ENCODE measurements at regions not wholly inside any gene's neighbourhood (a gene's known extent, or its start where the extent isn't known, plus 50 kb on each side); places are given as distances from the start of the nearest gene placed in this dataset.
A peak's percentile ranks its signal among the peaks of the same experiment; 100 is the strongest.

- H2BK15ac ChIP-seq (ENCODE audit: low read length) = no peak overlapping the region
- H3K4me2 ChIP-seq (ENCODE audit: insufficient read depth, low read length, poor library complexity, severe bottlenecking) = no peak overlapping the region
- no peak overlapping the region for H2AFZ ChIP-seq (ENCODE audit: low read length)
- no peak for DNase-seq (ENCODE audit: low spot score)
- H3K18ac ChIP-seq (ENCODE audit: low read length) = no peak overlapping the region
- H3K4me1 ChIP-seq (ENCODE audit: control insufficient read depth in 2 of 2, insufficient read depth in 1 of 2, low read depth in 1 of 2, low read length in 2 of 2) = no peaks in the 10 kb centered on the region
- no peak overlapping the region for H3K27ac ChIP-seq (replicated peaks; ENCODE audit: low read length)
- no peaks in the 10 kb centered on the region for H3K79me1 ChIP-seq (ENCODE audit: low read depth, low read length)
- H3K9me3 ChIP-seq (replicated peaks in 1 of 2; ENCODE audit: control insufficient read depth in 2 of 2, insufficient read depth in 1 of 2, low read depth in 1 of 2, low read length in 2 of 2) = peaks cover 8 to 22% of the 10 kb centered on the region in 2 donors
- H3K9ac ChIP-seq (ENCODE audit: low read depth, low read length, poor library complexity) = no peak overlapping the region
- H3K14ac ChIP-seq (ENCODE audit: low read length) = no peak overlapping the region
- no peak overlapping the region for H4K8ac ChIP-seq (ENCODE audit: low read depth, low read length)
- no peak overlapping the region for H3K23ac ChIP-seq (ENCODE audit: low read depth, low read length, poor library complexity)
- H3K36me3 ChIP-seq (replicated peaks in 1 of 2; ENCODE audit: control insufficient read depth in 2 of 2, insufficient read depth in 2 of 2, low read length in 2 of 2) = no peaks in the 10 kb centered on the region
- H3K4me3 ChIP-seq (ENCODE audit: low read length in 2 of 2) = no peak overlapping the region
- no CpG with 5 or more reads among the region's 8 CpGs for WGBS, 2 donors (ENCODE audit: extremely low coverage in 2 of 2, insufficient read length in 2 of 2, insufficient replicate concordance in 1 of 2)
- no peak overlapping the region for H2BK12ac ChIP-seq (ENCODE audit: low read length)
- H3K4ac ChIP-seq (ENCODE audit: low read length) = no peak overlapping the region
- no peaks in the 10 kb centered on the region for H3K27me3 ChIP-seq (ENCODE audit: control insufficient read depth in 3 of 3, insufficient read depth in 3 of 3, low read depth in 1 of 3, low read length in 3 of 3)
- H4K91ac ChIP-seq (ENCODE audit: low read depth, low read length, poor library complexity) = no peak overlapping the region
- no peak overlapping the region for H2AK5ac ChIP-seq (ENCODE audit: low read depth, low read length)
- H2BK120ac ChIP-seq (ENCODE audit: low read depth, low read length) = no peak overlapping the region
- H2BK5ac ChIP-seq (ENCODE audit: low read length) = no peak overlapping the region
Observed at GRCh38 chr11:62030071-62030684, 62.7 kb upstream of the FTH1 start.

DNA sequence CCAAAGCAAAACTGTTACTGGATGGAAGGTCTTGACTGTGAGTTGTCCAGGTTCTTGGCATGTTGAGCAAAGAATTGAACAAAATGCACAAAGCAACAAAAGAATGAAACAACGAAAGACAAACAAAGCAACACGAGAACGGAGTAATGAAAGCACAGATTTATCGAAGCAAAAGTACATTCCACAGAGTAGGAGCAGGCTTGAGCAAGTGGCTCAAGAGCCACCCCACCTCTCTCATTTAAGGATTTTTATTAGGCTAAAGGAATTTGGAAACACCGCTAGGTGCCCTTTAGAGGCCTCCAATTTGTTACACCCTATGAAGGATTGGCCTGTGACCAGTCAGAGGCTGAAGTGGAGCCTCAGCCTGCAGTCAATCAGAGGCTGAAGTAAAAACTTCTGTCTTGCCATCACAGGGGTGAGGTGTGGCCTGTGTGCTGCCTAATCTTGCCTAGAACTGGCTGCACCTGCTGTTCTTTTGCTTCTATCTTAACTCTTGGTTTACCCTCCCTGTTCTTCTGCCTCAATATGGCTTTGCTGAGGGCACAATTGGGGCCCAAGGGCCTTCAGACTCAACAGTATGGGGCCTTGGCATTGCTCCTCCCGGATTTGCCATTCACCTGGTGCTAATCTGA, 59.4 kb upstream of the FTH1 start:
- Histone ChIP-seq H3K23ac (ENCODE audit: low read depth, low read length, poor library complexity) (no peak overlapping the region), H4K8ac (ENCODE audit: low read depth, low read length) (no peak overlapping the region), H2BK12ac (ENCODE audit: low read length) (no peak overlapping the region), H2BK5ac (ENCODE audit: low read length) (no peak overlapping the region), H4K91ac (ENCODE audit: low read depth, low read length, poor library complexity) (no peak overlapping the region), H3K36me3 (replicated peaks in 1 of 2; ENCODE audit: control insufficient read depth in 2 of 2, insufficient read depth in 2 of 2, low read length in 2 of 2) (no peaks in the 10 kb centered on the region), H2BK15ac (ENCODE audit: low read length) (no peak overlapping the region), H2AFZ (ENCODE audit: low read length) (no peak overlapping the region), H3K79me1 (ENCODE audit: low read depth, low read length) (no peaks in the 10 kb centered on the region), H3K27me3 (ENCODE audit: control insufficient read depth in 3 of 3, insufficient read depth in 3 of 3, low read depth in 1 of 3, low read length in 3 of 3) (no peaks in the 10 kb centered on the region), H3K4me2 (ENCODE audit: insufficient read depth, low read length, poor library complexity, severe bottlenecking) (no peak overlapping the region), H3K9ac (ENCODE audit: low read depth, low read length, poor library complexity) (no peak overlapping the region), H3K18ac (ENCODE audit: low read length) (no peak overlapping the region), H2BK120ac (ENCODE audit: low read depth, low read length) (no peak overlapping the region), H2AK5ac (ENCODE audit: low read depth, low read length) (no peak overlapping the region), H3K4ac (ENCODE audit: low read length) (no peak overlapping the region), H3K14ac (ENCODE audit: low read length) (no peak overlapping the region), H3K27ac (replicated peaks; ENCODE audit: low read length) (no peak overlapping the region), H3K4me1 (ENCODE audit: control insufficient read depth in 2 of 2, insufficient read depth in 1 of 2, low read depth in 1 of 2, low read length in 2 of 2) (no peaks in the 10 kb centered on the region), H3K4me3 (ENCODE audit: low read length in 2 of 2) (no peak overlapping the region), H3K9me3 (replicated peaks in 1 of 2; ENCODE audit: control insufficient read depth in 2 of 2, insufficient read depth in 1 of 2, low read depth in 1 of 2, low read length in 2 of 2) (peaks cover 7 to 9% of the 10 kb centered on the region in 2 donors)
- no peak for DNase-seq (ENCODE audit: low spot score)
- WGBS, 2 donors (ENCODE audit: extremely low coverage in 2 of 2, insufficient read length in 2 of 2, insufficient replicate concordance in 1 of 2) = no CpG with 5 or more reads among the region's 6 CpGs

GRCh38 chr11:62025487-62026105, 58.2 kb upstream of the FTH1 start:
- no peaks in the 10 kb centered on the region for H3K27me3 ChIP-seq (ENCODE audit: control insufficient read depth in 3 of 3, insufficient read depth in 3 of 3, low read depth in 1 of 3, low read length in 3 of 3)
- no peak overlapping the region for H3K4me2 ChIP-seq (ENCODE audit: insufficient read depth, low read length, poor library complexity, severe bottlenecking)
- H3K4ac ChIP-seq (ENCODE audit: low read length) = no peak overlapping the region
- no peak overlapping the region for H2BK12ac ChIP-seq (ENCODE audit: low read length)
- no peak overlapping the region for H3K27ac ChIP-seq (replicated peaks; ENCODE audit: low read length)
- WGBS, 2 donors (ENCODE audit: extremely low coverage in 2 of 2, insufficient read length in 2 of 2, insufficient replicate concordance in 1 of 2) = no CpG with 5 or more reads among the region's 13 CpGs
- no peaks in the 10 kb centered on the region for H3K79me1 ChIP-seq (ENCODE audit: low read depth, low read length)
- no peak overlapping the region for H2AK5ac ChIP-seq (ENCODE audit: low read depth, low read length)
- no peak overlapping the region for H3K23ac ChIP-seq (ENCODE audit: low read depth, low read length, poor library complexity)
- H3K9me3 ChIP-seq (replicated peaks in 1 of 2; ENCODE audit: control insufficient read depth in 2 of 2, insufficient read depth in 1 of 2, low read depth in 1 of 2, low read length in 2 of 2) = peaks cover 7 to 13% of the 10 kb centered on the region in 2 donors
- peak overlapping the region; percentile 55 for H2AFZ ChIP-seq (ENCODE audit: low read length)
- H3K18ac ChIP-seq (ENCODE audit: low read length) = no peak overlapping the region
- no peaks in the 10 kb centered on the region for H3K4me1 ChIP-seq (ENCODE audit: control insufficient read depth in 2 of 2, insufficient read depth in 1 of 2, low read depth in 1 of 2, low read length in 2 of 2)
- no peak overlapping the region for H3K9ac ChIP-seq (ENCODE audit: low read depth, low read length, poor library complexity)
- no peak overlapping the region for H4K8ac ChIP-seq (ENCODE audit: low read depth, low read length)
- no peak overlapping the region for H2BK120ac ChIP-seq (ENCODE audit: low read depth, low read length)
- DNase-seq (ENCODE audit: low spot score) = no peak
- no peak overlapping the region for H2BK15ac ChIP-seq (ENCODE audit: low read length)
- no peaks in the 10 kb centered on the region for H3K36me3 ChIP-seq (replicated peaks in 1 of 2; ENCODE audit: control insufficient read depth in 2 of 2, insufficient read depth in 2 of 2, low read length in 2 of 2)
- H3K4me3 ChIP-seq (ENCODE audit: low read length in 2 of 2) = no peak overlapping the region
- no peak overlapping the region for H3K14ac ChIP-seq (ENCODE audit: low read length)
- no peak overlapping the region for H2BK5ac ChIP-seq (ENCODE audit: low read length)
- H4K91ac ChIP-seq (ENCODE audit: low read depth, low read length, poor library complexity) = no peak overlapping the region

- H3K18ac ChIP-seq (ENCODE audit: low read length) = no peak overlapping the region
- H3K4ac ChIP-seq (ENCODE audit: low read length) = no peak overlapping the region
- no peak overlapping the region for H3K4me3 ChIP-seq (ENCODE audit: low read length in 2 of 2)
- no peaks in the 10 kb centered on the region for H3K36me3 ChIP-seq (replicated peaks in 1 of 2; ENCODE audit: control insufficient read depth in 2 of 2, insufficient read depth in 2 of 2, low read length in 2 of 2)
- peak overlapping the region; percentile 55 for H2AFZ ChIP-seq (ENCODE audit: low read length)
- peaks cover 7 to 12% of the 10 kb centered on the region in 2 donors for H3K9me3 ChIP-seq (replicated peaks in 1 of 2; ENCODE audit: control insufficient read depth in 2 of 2, insufficient read depth in 1 of 2, low read depth in 1 of 2, low read length in 2 of 2)
- no peak overlapping the region for H2BK120ac ChIP-seq (ENCODE audit: low read depth, low read length)
- no peak overlapping the region for H2BK5ac ChIP-seq (ENCODE audit: low read length)
- DNase-seq (ENCODE audit: low spot score) = no peak
- no peak overlapping the region for H4K8ac ChIP-seq (ENCODE audit: low read depth, low read length)
- no peak overlapping the region for H3K23ac ChIP-seq (ENCODE audit: low read depth, low read length, poor library complexity)
- H3K79me1 ChIP-seq (ENCODE audit: low read depth, low read length) = no peaks in the 10 kb centered on the region
- H3K4me2 ChIP-seq (ENCODE audit: insufficient read depth, low read length, poor library complexity, severe bottlenecking) = no peak overlapping the region
- no peak overlapping the region for H3K14ac ChIP-seq (ENCODE audit: low read length)
- H4K91ac ChIP-seq (ENCODE audit: low read depth, low read length, poor library complexity) = no peak overlapping the region
- no peak overlapping the region for H2BK12ac ChIP-seq (ENCODE audit: low read length)
- H2AK5ac ChIP-seq (ENCODE audit: low read depth, low read length) = no peak overlapping the region
- no peak overlapping the region for H3K9ac ChIP-seq (ENCODE audit: low read depth, low read length, poor library complexity)
- no CpG with 5 or more reads among the region's 6 CpGs for WGBS, 2 donors (ENCODE audit: extremely low coverage in 2 of 2, insufficient read length in 2 of 2, insufficient replicate concordance in 1 of 2)
- no peak overlapping the region for H3K27ac ChIP-seq (replicated peaks; ENCODE audit: low read length)
- H2BK15ac ChIP-seq (ENCODE audit: low read length) = no peak overlapping the region
- no peaks in the 10 kb centered on the region for H3K27me3 ChIP-seq (ENCODE audit: control insufficient read depth in 3 of 3, insufficient read depth in 3 of 3, low read depth in 1 of 3, low read length in 3 of 3)
- H3K4me1 ChIP-seq (ENCODE audit: control insufficient read depth in 2 of 2, insufficient read depth in 1 of 2, low read depth in 1 of 2, low read length in 2 of 2) = no peaks in the 10 kb centered on the region
Observed at GRCh38 chr11:62024936-62025486, 57.6 kb upstream of the FTH1 start.
